PC-9 (cell line): ENCODE measurements at regions not wholly inside any gene's neighbourhood (a gene's known extent, or its start where the extent isn't known, plus 50 kb on each side); places are given as distances from the start of the nearest gene placed in this dataset.

Source experiments
- BruUV-seq: library from RNA; stranded (reverse); fragments of 400-500 nt; replicated peaks from 2 replicates; lab custom pipeline; 2021; lab: Mats Ljungman, UMichigan
- CTCF ChIA-PET: fragments of 300-600 bp; sonication (Branson Sonifier 250); formaldehyde crosslinking; loops from one replicate; lab custom pipeline; 2022; ENCODE audit warnings: antibody characterized with exemption; lab: Charles Lee
- POLR2A ChIA-PET: fragments of 300-600 bp; sonication (Branson Sonifier 250); formaldehyde crosslinking; loops from one replicate; lab custom pipeline; 2022; ENCODE audit warnings: antibody characterized with exemption; ENCODE audit not compliant: unreplicated experiment; lab: Charles Lee
- DNase-seq, 2 experiments: peaks; one replicate each; pipeline versions ENCODE4 v3.0.0 to v3.0.0-alpha.2; 2015 to 2022; ENCODE audit warnings: mixed read lengths in 1 of 2
- H2AFZ ChIP-seq: fragments of 200-600 bp; sonication (generic); 2 replicates; pipeline ENCODE4 v1.8.1; 2017; ENCODE audit warnings: antibody characterized with exemption
- H3F3A ChIP-seq: fragments of 200-600 bp; sonication (generic); 2 replicates; pipeline ENCODE4 v1.8.1; 2017; ENCODE audit warnings: antibody characterized with exemption, mild to moderate bottlenecking, low read depth; ENCODE audit not compliant: insufficient read depth
- H3K27ac ChIP-seq: fragments of 200-600 bp; sonication (generic); 2 replicates; pipeline ENCODE4 v1.6.1; 2016; ENCODE audit warnings: mixed run types
- H3K27me3 ChIP-seq: fragments of 200-600 bp; sonication (generic); 2 replicates; pipeline ENCODE4 v1.6.1; 2016; ENCODE audit warnings: low read depth, mixed run types; ENCODE audit not compliant: insufficient read depth
- H3K36me3 ChIP-seq: fragments of 200-600 bp; sonication (generic); 2 replicates; pipeline ENCODE4 v1.6.1; 2016; ENCODE audit warnings: low read depth, mixed run types
- H3K4me1 ChIP-seq: fragments of 200-600 bp; sonication (generic); replicated peaks from 2 replicates; pipeline ENCODE4 v1.6.1; 2016; ENCODE audit warnings: mixed run types; ENCODE audit not compliant: insufficient read depth
- H3K4me2 ChIP-seq: fragments of 200-600 bp; sonication (generic); 2 replicates; pipeline ENCODE4 v1.6.1; 2017; ENCODE audit warnings: mixed run types
- H3K4me3 ChIP-seq: fragments of 200-600 bp; sonication (generic); 2 replicates; pipeline ENCODE4 v1.6.1; 2016; ENCODE audit warnings: mixed run types
- H3K79me2 ChIP-seq: fragments of 200-600 bp; sonication (generic); 2 replicates; pipeline ENCODE4 v1.6.1; 2017; ENCODE audit warnings: low read depth, mixed run types
- H3K9me2 ChIP-seq: fragments of 200-600 bp; sonication (generic); 2 replicates; pipeline ENCODE4 v1.8.1; 2017; ENCODE audit warnings: mild to moderate bottlenecking; ENCODE audit not compliant: insufficient read depth
- H3K9me3 ChIP-seq: fragments of 200-600 bp; sonication (generic); 2 replicates; pipeline ENCODE4 v1.8.1; 2016; ENCODE audit warnings: low read depth; ENCODE audit not compliant: insufficient read depth
- H4K20me1 ChIP-seq: fragments of 200-600 bp; sonication (generic); 2 replicates; pipeline ENCODE4 v1.8.1; 2017; ENCODE audit not compliant: insufficient read depth
- CTCF ChIP-seq: fragments of 200-600 bp; sonication (generic); conservative IDR thresholded peaks from 2 replicates; pipeline ENCODE4 v1.6.1; 2017; ENCODE audit warnings: mixed run types, antibody characterized with exemption, mild to moderate bottlenecking, moderate library complexity
- EZH2 ChIP-seq: fragments of 200-600 bp; sonication (generic); IDR thresholded peaks from 2 replicates; pipeline ENCODE4 v1.8.0; 2017; ENCODE audit warnings: antibody characterized with exemption, low read depth
- intact Hi-C: fragments of 100-400 bp; cut with micrococcal nuclease; formaldehyde crosslinking; loops from one replicate; pipeline ENCODE4 v1.10.0; 2022; ENCODE audit not compliant: unreplicated experiment

- no peak for DNase-seq
- H4K20me1 ChIP-seq: no peaks in the 10 kb centered on the region
- H3F3A ChIP-seq: no peaks in the 10 kb centered on the region
- H3K27ac ChIP-seq: no peak overlapping the region
- no peak for TF ChIP-seq EZH2
- H3K36me3 ChIP-seq: no peaks in the 10 kb centered on the region
- H3K27me3 ChIP-seq: no peaks in the 10 kb centered on the region
- H3K4me1 ChIP-seq: 0 out of 2 replicates have a peak, but pooled peaks cover under 1% of the 10 kb centered on the region
- intact Hi-C loops: loop anchor here (5.0 kb wide), 1 partner anchor 54 kb away; no protein-coding TSS in a partner anchor
- BruUV-seq: no TSS peak
- CTCF ChIA-PET: no interaction called here
- no peaks in the 10 kb centered on the region for H3K79me2 ChIP-seq
- H2AFZ ChIP-seq: no peak overlapping the region
- no peaks in the 10 kb centered on the region for H3K9me2 ChIP-seq
- H3K9me3 ChIP-seq: peaks cover 20% of the 10 kb centered on the region
- no peak overlapping the region for H3K4me3 ChIP-seq
- no peak overlapping the region for H3K4me2 ChIP-seq
- POLR2A ChIA-PET: no interaction called here
Observed at GRCh38 chr7:54847921-54848320, 88.9 kb upstream of the SEC61G start.

- no peak overlapping the region for H3K4me3 ChIP-seq
- H2AFZ ChIP-seq: no peak overlapping the region
- 0 out of 2 replicates have a peak, but pooled peaks cover 7% of the 10 kb centered on the region for H3K9me2 ChIP-seq
- H3K36me3 ChIP-seq: no peaks in the 10 kb centered on the region
- no peak overlapping the region for H3K27ac ChIP-seq
- BruUV-seq: no TSS peak
- H3K79me2 ChIP-seq: no peaks in the 10 kb centered on the region
- H4K20me1 ChIP-seq: no peaks in the 10 kb centered on the region
- no peaks in the 10 kb centered on the region for H3K27me3 ChIP-seq
- no peaks in the 10 kb centered on the region for H3K4me1 ChIP-seq
- no peak overlapping the region for H3K4me2 ChIP-seq
- intact Hi-C loops: no loop called here
- DNase-seq: no peak
- ChIA-PET CTCF (no interaction called here), POLR2A (interaction anchor here (0.6 kb wide), 1 partner anchor 13 kb away, joined by 3 read pairs; no protein-coding TSS in a partner anchor)
- no peaks in the 10 kb centered on the region; the same call in 1 of the 2 replicates for H3K9me3 ChIP-seq
- no peaks in the 10 kb centered on the region for H3F3A ChIP-seq
- TF ChIP-seq CTCF: no peak
- TF ChIP-seq EZH2: no peak
Observed at GRCh38 chr7:54856856-54857255, 97.8 kb upstream of the SEC61G start.

- Histone ChIP-seq H3F3A (no peaks in the 10 kb centered on the region), H3K9me3 (no peaks in the 10 kb centered on the region; the same call in 1 of the 2 replicates), H3K9me2 (0 out of 2 replicates have a peak, but pooled peaks cover 7% of the 10 kb centered on the region), H3K4me1 (no peaks in the 10 kb centered on the region), H3K36me3 (no peaks in the 10 kb centered on the region), H2AFZ (no peak overlapping the region), H4K20me1 (no peaks in the 10 kb centered on the region), H3K27ac (no peak overlapping the region), H3K79me2 (no peaks in the 10 kb centered on the region), H3K27me3 (no peaks in the 10 kb centered on the region), H3K4me3 (no peak overlapping the region), H3K4me2 (no peak overlapping the region)
- no peak for TF ChIP-seq EZH2
- TF ChIP-seq CTCF: no peak
- DNase-seq: no peak
- ChIA-PET CTCF (no interaction called here), POLR2A (no interaction called here)
- intact Hi-C loops: no loop called here
- no TSS peak for BruUV-seq
Observed at GRCh38 chr7:54857294-54857693, 98.3 kb upstream of the SEC61G start.
